K562 (cell line): ENCODE measurements at regions not wholly inside any gene's neighbourhood (a gene's known extent, or its start where the extent isn't known, plus 50 kb on each side); places are given as distances from the start of the nearest gene placed in this dataset.
A peak's percentile ranks its signal among the peaks of the same experiment; 100 is the strongest.

ENCODE experiments used
- CEBPB ChIP-seq: fragments of 450-650 bp; IDR thresholded peaks from 2 replicates; pipeline ENCODE4 v1.6.1; 2016; ENCODE audit warnings: missing genetic modification characterization, missing compliant biosample characterization
- DIDO1 ChIP-seq: fragments of 450-650 bp; IDR thresholded peaks from 2 replicates; pipeline ENCODE4 v1.6.1; 2016; ENCODE audit warnings: low read depth, missing biosample characterization, missing genetic modification characterization
- DNMT1 ChIP-seq: fragments of 450-650 bp; IDR thresholded peaks from 2 replicates; pipeline ENCODE4 v1.6.1; 2016; ENCODE audit warnings: antibody characterized with exemption, mild to moderate bottlenecking
- HIVEP1 ChIP-seq: fragments of 250-450 bp; sonication (Bioruptor Pico); IDR thresholded peaks from 2 replicates; pipeline ENCODE4 v1.4.0; 2020; ENCODE audit warnings: mild to moderate bottlenecking
- LARP7 ChIP-seq: fragments of 450-650 bp; IDR thresholded peaks from 2 replicates; pipeline ENCODE4 v1.6.1; 2016
- MIER1 ChIP-seq: fragments of 450-650 bp; IDR thresholded peaks from 2 replicates; pipeline ENCODE4 v1.6.1; 2016; ENCODE audit warnings: antibody characterized with exemption, mild to moderate bottlenecking, low read depth
- PRPF4 ChIP-seq: fragments of 200-400 bp; formaldehyde crosslinking; IDR thresholded peaks from one replicate; pipeline ENCODE4 v1.6.1; 2017; ENCODE audit warnings: low read length, low read depth, mild to moderate bottlenecking; ENCODE audit not compliant: insufficient read depth, poor library complexity, severe bottlenecking
- PTBP1 ChIP-seq: fragments of 200-400 bp; formaldehyde crosslinking; IDR thresholded peaks from 2 replicates; pipeline ENCODE4 v1.6.1; 2017; ENCODE audit warnings: low read depth, low read length
- PTTG1 ChIP-seq: fragments of 450-650 bp; IDR thresholded peaks from 2 replicates; pipeline ENCODE4 v1.6.1; 2016; ENCODE audit warnings: low read depth, mild to moderate bottlenecking, missing genetic modification characterization, missing compliant biosample characterization
- RUNX1 ChIP-seq: sonication (generic); IDR thresholded peaks from 2 replicates; pipeline ENCODE4 v1.6.1; 2016; ENCODE audit warnings: antibody characterized with exemption, low read depth
- TAF15 ChIP-seq: fragments of 200-400 bp; formaldehyde crosslinking; IDR thresholded peaks from 2 replicates; pipeline ENCODE4 v1.6.1; 2017; ENCODE audit warnings: mild to moderate bottlenecking, low read depth, low read length, moderate library complexity
- TCF7L2 ChIP-seq: fragments of 150-350 bp; IDR thresholded peaks from 2 replicates; pipeline ENCODE4 v1.6.1; 2016; ENCODE audit warnings: low read depth, mild to moderate bottlenecking, low read length, moderate library complexity
- ZBED1 ChIP-seq: IDR thresholded peaks from 2 replicates; pipeline ENCODE4 v1.6.1; 2014
- ZFPM2 ChIP-seq: fragments of 250-450 bp; sonication (Bioruptor Pico); IDR thresholded peaks from 2 replicates; pipeline ENCODE4 v1.5.1; 2022; ENCODE audit warnings: mild to moderate bottlenecking
- ZNF146 ChIP-seq: IDR thresholded peaks from one replicate; pipeline ENCODE4 v1.6.1; 2018; ENCODE audit warnings: missing compliant biosample characterization; ENCODE audit not compliant: unreplicated experiment
- ZNF436 ChIP-seq: fragments of 250-450, 450-650 bp; sonication (Bioruptor Pico); formaldehyde crosslinking; IDR thresholded peaks from 2 replicates; pipeline ENCODE4 v1.7.0; 2020; ENCODE audit warnings: mild to moderate bottlenecking
- ZNF76 ChIP-seq: fragments of 250-450 bp; sonication (Bioruptor Pico); IDR thresholded peaks from 2 replicates; pipeline ENCODE4 v1.4.0; 2020; ENCODE audit warnings: mild to moderate bottlenecking, moderate library complexity, borderline replicate concordance
- ZZZ3 ChIP-seq: fragments of 450-650 bp; IDR thresholded peaks from 2 replicates; pipeline ENCODE4 v1.6.1; 2016; ENCODE audit warnings: antibody characterized with exemption, mild to moderate bottlenecking, moderate library complexity
- TF ChIP-seq, protein P1 (sequence below), 2 experiments: fragments of 450-650 bp in 1 of 2; sonication (generic) in 1 of 2; formaldehyde crosslinking in 1 of 2; IDR thresholded peaks; 2 replicates each; pipeline versions ENCODE4 v1.7.1 to v1.9.0; 2016 to 2022; ENCODE audit warnings: inconsistent platforms in 1 of 2, mild to moderate bottlenecking in 1 of 2, missing genetic modification reagents in 1 of 2
- TF ChIP-seq, protein P2 (sequence below): fragments of 200-800 bp; sonication (Bioruptor generic); IDR thresholded peaks from 2 replicates; pipeline ENCODE4 v1.6.1; 2017; ENCODE audit warnings: missing genetic modification characterization, missing compliant biosample characterization

DNA sequence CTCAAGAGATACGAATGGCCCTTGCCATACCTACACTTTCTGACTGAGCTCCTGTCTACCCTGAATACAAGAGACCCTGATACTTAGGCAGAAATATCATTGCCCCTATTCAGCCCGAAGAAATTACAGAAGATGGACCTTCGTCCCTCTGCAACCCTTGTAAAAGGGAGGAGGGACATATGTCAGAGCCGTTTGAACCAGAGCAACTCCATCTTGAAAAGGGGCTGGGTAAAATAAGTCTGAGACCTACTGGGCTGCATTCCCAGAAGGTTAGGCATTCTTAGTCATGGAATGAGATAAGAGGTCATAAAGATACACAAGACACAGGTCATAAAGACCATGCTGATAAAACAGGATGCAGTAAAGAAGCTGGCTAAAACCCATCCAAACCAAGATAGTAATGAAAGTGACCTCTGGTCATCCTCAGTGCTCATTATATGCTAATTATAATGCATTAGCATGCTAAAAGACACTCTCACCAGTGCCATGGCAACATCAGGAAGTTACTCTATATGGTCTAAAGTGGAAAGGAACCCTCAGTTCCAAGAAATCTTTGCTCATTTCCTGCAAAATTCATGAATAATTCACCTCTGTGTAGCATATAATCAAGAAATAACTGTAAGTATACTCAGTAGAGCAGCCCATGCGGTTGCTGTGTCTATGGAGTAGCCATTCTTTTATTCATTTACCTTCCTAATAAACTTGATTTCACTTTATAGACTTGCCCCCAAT lies 49.7 kb upstream of the GPD1L start (continued):
- TF ChIP-seq, protein P1, sequence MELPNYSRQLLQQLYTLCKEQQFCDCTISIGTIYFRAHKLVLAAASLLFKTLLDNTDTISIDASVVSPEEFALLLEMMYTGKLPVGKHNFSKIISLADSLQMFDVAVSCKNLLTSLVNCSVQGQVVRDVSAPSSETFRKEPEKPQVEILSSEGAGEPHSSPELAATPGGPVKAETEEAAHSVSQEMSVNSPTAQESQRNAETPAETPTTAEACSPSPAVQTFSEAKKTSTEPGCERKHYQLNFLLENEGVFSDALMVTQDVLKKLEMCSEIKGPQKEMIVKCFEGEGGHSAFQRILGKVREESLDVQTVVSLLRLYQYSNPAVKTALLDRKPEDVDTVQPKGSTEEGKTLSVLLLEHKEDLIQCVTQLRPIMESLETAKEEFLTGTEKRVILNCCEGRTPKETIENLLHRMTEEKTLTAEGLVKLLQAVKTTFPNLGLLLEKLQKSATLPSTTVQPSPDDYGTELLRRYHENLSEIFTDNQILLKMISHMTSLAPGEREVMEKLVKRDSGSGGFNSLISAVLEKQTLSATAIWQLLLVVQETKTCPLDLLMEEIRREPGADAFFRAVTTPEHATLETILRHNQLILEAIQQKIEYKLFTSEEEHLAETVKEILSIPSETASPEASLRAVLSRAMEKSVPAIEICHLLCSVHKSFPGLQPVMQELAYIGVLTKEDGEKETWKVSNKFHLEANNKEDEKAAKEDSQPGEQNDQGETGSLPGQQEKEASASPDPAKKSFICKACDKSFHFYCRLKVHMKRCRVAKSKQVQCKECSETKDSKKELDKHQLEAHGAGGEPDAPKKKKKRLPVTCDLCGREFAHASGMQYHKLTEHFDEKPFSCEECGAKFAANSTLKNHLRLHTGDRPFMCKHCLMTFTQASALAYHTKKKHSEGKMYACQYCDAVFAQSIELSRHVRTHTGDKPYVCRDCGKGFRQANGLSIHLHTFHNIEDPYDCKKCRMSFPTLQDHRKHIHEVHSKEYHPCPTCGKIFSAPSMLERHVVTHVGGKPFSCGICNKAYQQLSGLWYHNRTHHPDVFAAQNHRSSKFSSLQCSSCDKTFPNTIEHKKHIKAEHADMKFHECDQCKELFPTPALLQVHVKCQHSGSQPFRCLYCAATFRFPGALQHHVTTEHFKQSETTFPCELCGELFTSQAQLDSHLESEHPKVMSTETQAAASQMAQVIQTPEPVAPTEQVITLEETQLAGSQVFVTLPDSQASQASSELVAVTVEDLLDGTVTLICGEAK (IDR thresholded peaks at IDR 0.05), result no peak
- TF ChIP-seq, protein P1 (CRISPR knock-in tag; IDR thresholded peaks at IDR 0.05), result no peak
- no peak for TF ChIP-seq PTBP1
- no peak for TF ChIP-seq ZBED1
- TF ChIP-seq ZZZ3, result no peak
- peak; percentile 83 for TF ChIP-seq PTTG1 (tag)
- TF ChIP-seq MIER1, result no peak
- TF ChIP-seq HIVEP1 (CRISPR knock-in tag), result peak; percentile 84; the same call in 1 of the 2 replicates
- TF ChIP-seq DIDO1 (tag), result peak; percentile 55; the same call in 1 of the 2 replicates
- TF ChIP-seq ZNF76 (CRISPR knock-in tag), result peak; percentile 86; the same call in 1 of the 2 replicates
- no peak for TF ChIP-seq ZNF436 (CRISPR knock-in tag)
- no peak for TF ChIP-seq TAF15
- no peak for TF ChIP-seq TCF7L2
- TF ChIP-seq LARP7, result no peak
- TF ChIP-seq ZNF146, result no peak
- TF ChIP-seq RUNX1, result no peak
- TF ChIP-seq PRPF4, result no peak
- TF ChIP-seq DNMT1, result no peak
- TF ChIP-seq ZFPM2 (CRISPR knock-in tag), result no peak
- TF ChIP-seq, protein P2, sequence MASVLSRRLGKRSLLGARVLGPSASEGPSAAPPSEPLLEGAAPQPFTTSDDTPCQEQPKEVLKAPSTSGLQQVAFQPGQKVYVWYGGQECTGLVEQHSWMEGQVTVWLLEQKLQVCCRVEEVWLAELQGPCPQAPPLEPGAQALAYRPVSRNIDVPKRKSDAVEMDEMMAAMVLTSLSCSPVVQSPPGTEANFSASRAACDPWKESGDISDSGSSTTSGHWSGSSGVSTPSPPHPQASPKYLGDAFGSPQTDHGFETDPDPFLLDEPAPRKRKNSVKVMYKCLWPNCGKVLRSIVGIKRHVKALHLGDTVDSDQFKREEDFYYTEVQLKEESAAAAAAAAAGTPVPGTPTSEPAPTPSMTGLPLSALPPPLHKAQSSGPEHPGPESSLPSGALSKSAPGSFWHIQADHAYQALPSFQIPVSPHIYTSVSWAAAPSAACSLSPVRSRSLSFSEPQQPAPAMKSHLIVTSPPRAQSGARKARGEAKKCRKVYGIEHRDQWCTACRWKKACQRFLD (CRISPR knock-in tag), result peak; percentile 86
- no peak for TF ChIP-seq CEBPB (tag)
